Caco-2 (cell line): ENCODE measurements at regions not wholly inside any gene's neighbourhood (a gene's known extent, or its start where the extent isn't known, plus 50 kb on each side); places are given as distances from the start of the nearest gene placed in this dataset.

Source experiments
- BruUV-seq: library from RNA; stranded (reverse); fragments of 400-500 nt; replicated peaks from 2 replicates; lab custom pipeline; 2021; lab: Mats Ljungman, UMichigan
- CTCF ChIA-PET: fragments of 300-600 bp; sonication (Branson Sonifier 250); formaldehyde crosslinking; loops from one replicate; lab custom pipeline; 2022; ENCODE audit warnings: antibody characterized with exemption; lab: Charles Lee
- POLR2A ChIA-PET: fragments of 300-600 bp; sonication (Branson Sonifier 250); formaldehyde crosslinking; loops from one replicate; lab custom pipeline; 2022; ENCODE audit warnings: antibody characterized with exemption; lab: Charles Lee
- DNase-seq, 2 experiments: peaks; one replicate each; pipeline versions ENCODE4 v3.0.0 to v3.0.0-alpha.2; 2020 to 2022
- H3K27me3 ChIP-seq: replicated peaks from 2 replicates; pipeline ENCODE4 v1.6.0; 2011; ENCODE audit warnings: low read length; ENCODE audit not compliant: control insufficient read depth, insufficient read depth
- H3K36me3 ChIP-seq: 2 replicates; pipeline ENCODE4 v1.5.1; 2011; ENCODE audit warnings: low read length; ENCODE audit not compliant: control insufficient read depth, insufficient read depth
- H3K4me1 ChIP-seq: fragments of 250-450 bp; sonication (Bioruptor Pico); 2 replicates; pipeline ENCODE4 v1.5.1; 2020; ENCODE audit warnings: mild to moderate bottlenecking
- H3K4me3 ChIP-seq: 2 replicates; pipeline ENCODE4 v1.5.1; 2011; ENCODE audit warnings: low read depth, mild to moderate bottlenecking, control low read depth, low read length
- H3K9me3 ChIP-seq: fragments of 250-450 bp; sonication (Bioruptor Pico); 2 replicates; pipeline ENCODE4 v1.5.1; 2020; ENCODE audit warnings: mild to moderate bottlenecking, moderate library complexity
- H3K27ac Mint-ChIP-seq: one replicate; pipeline ENCODE4 v1.8.0; 2022; ENCODE audit warnings: mixed read lengths; ENCODE audit not compliant: unreplicated experiment
- H3K27me3 Mint-ChIP-seq: one replicate; pipeline ENCODE4 v1.8.0; 2022; ENCODE audit warnings: mixed read lengths; ENCODE audit not compliant: insufficient read depth, unreplicated experiment
- H3K36me3 Mint-ChIP-seq: one replicate; pipeline ENCODE4 v1.8.0; 2022; ENCODE audit warnings: mild to moderate bottlenecking, mixed read lengths; ENCODE audit not compliant: insufficient read depth, unreplicated experiment
- H3K4me1 Mint-ChIP-seq: one replicate; pipeline ENCODE4 v1.8.0; 2022; ENCODE audit warnings: low read depth, mixed read lengths; ENCODE audit not compliant: unreplicated experiment
- H3K4me3 Mint-ChIP-seq: one replicate; pipeline ENCODE4 v1.8.0; 2022; ENCODE audit warnings: mild to moderate bottlenecking, moderate library complexity, mixed read lengths; ENCODE audit not compliant: unreplicated experiment
- H3K9me3 Mint-ChIP-seq: one replicate; pipeline ENCODE4 v1.8.0; 2022; ENCODE audit warnings: mixed read lengths; ENCODE audit not compliant: unreplicated experiment
- CTCF ChIP-seq, 2 experiments: fragments of 200-600 bp in 1 of 2; IDR thresholded peaks; 1 replicate in 1 of 2; 2 replicates in 1 of 2; pipeline versions ENCODE4 v1.5.1 to v1.8.0; 2011 to 2022; ENCODE audit warnings: antibody characterized with exemption in 1 of 2, control low read depth in 1 of 2, inconsistent platforms in 1 of 2, low read depth in 1 of 2, low read length in 1 of 2, mild to moderate bottlenecking in 1 of 2, moderate library complexity in 1 of 2; ENCODE audit not compliant: insufficient read depth in 1 of 2, severe bottlenecking in 1 of 2, unreplicated experiment in 1 of 2
- intact Hi-C: fragments of 100-400 bp; cut with micrococcal nuclease; formaldehyde crosslinking; loops from one replicate; pipeline ENCODE4 v1.10.0; 2022; ENCODE audit not compliant: unreplicated experiment

DNA sequence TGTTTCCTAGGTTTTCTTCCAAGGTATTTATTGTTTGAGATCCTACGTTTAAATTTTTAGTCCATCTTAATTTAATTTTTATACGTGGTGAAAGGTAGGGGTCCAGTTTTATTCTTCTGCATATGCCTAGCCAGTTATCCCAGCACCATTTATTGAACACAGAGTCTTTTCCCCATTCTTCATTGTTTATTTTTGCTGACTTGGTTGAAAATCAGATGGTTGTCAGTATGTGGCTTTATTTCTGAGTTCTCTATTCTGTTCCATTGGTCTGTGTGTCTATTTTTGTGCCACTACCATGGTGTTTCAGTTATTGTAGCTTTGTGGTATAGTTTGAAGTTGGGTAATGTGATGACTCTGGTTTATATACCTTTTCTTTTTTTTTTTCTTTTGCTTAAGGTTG, 753.0 kb upstream of the GOT2 start:
- no peaks in the 10 kb centered on the region for H3K27me3 ChIP-seq
- ChIA-PET CTCF (no interaction called here), POLR2A (no interaction called here)
- BruUV-seq, result no TSS peak
- H3K4me1 Mint-ChIP-seq, result no peaks in the 10 kb centered on the region
- no peaks in the 10 kb centered on the region for H3K36me3 Mint-ChIP-seq
- TF ChIP-seq CTCF (IDR thresholded peaks at IDR 0.05; ENCODE audit: insufficient read depth in 1 of 2, low read depth in 1 of 2, low read length in 1 of 2, severe bottlenecking in 1 of 2, unreplicated experiment in 1 of 2), result no peak
- no peaks in the 10 kb centered on the region for H3K9me3 Mint-ChIP-seq
- H3K36me3 ChIP-seq, result no peaks in the 10 kb centered on the region
- H3K27ac Mint-ChIP-seq, result no peak overlapping the region
- no peak overlapping the region for H3K4me3 ChIP-seq
- intact Hi-C loops, result no loop called here
- DNase-seq, result no peak
- H3K9me3 ChIP-seq, result no peaks in the 10 kb centered on the region
- no peak overlapping the region for H3K4me3 Mint-ChIP-seq
- H3K27me3 Mint-ChIP-seq, result no peaks in the 10 kb centered on the region
- H3K4me1 ChIP-seq, result no peaks in the 10 kb centered on the region

DNA sequence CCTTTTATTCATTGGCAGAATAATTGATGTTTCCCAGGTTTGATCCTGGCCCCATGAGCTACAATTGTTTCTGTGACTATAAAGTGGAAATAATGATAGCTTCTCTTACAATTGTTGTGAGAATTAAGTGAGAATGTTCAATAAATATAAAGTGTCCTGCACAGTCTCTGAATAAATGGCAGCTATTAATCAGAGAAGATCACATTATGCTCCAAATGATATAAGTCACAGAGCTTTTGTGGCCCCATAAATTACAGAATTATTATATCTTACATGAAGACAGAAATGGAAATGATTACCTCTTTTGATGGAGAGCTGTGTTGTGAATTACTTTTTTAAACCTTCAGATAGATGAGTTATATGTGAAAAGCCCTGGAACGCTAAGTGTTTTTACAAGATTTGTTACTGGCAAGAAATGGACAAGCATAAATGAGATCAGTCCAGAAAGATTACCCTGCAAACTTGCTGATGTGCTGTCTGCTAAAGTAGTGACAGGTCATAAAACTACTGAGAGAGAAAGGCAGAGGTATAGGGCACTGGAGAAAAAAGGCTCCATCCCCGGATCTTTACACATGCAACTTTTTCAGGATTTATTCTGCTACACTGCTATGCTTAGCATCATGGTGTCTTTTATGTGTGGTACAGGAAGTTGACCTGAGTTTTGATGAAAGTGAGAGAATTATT, 750.9 kb upstream of the GOT2 start:
- no peaks in the 10 kb centered on the region for H3K27me3 Mint-ChIP-seq
- no peak overlapping the region for H3K4me3 ChIP-seq
- H3K9me3 ChIP-seq, result no peaks in the 10 kb centered on the region
- no peak for TF ChIP-seq CTCF (IDR thresholded peaks at IDR 0.05; ENCODE audit: insufficient read depth in 1 of 2, low read depth in 1 of 2, low read length in 1 of 2, severe bottlenecking in 1 of 2, unreplicated experiment in 1 of 2)
- POLR2A ChIA-PET, result no interaction called here
- no peaks in the 10 kb centered on the region for H3K4me1 ChIP-seq
- intact Hi-C loops, result no loop called here
- H3K27ac Mint-ChIP-seq, result no peak overlapping the region
- no peak overlapping the region for H3K4me3 Mint-ChIP-seq
- DNase-seq, result no peak
- no peaks in the 10 kb centered on the region for H3K9me3 Mint-ChIP-seq
- no peaks in the 10 kb centered on the region for H3K36me3 Mint-ChIP-seq
- CTCF ChIA-PET, result interaction anchor here (0.6 kb wide), 1 partner anchor 641 kb away, joined by 3 read pairs; no protein-coding TSS in a partner anchor
- no TSS peak for BruUV-seq
- H3K4me1 Mint-ChIP-seq, result no peaks in the 10 kb centered on the region
- H3K27me3 ChIP-seq, result no peaks in the 10 kb centered on the region
- no peaks in the 10 kb centered on the region for H3K36me3 ChIP-seq

DNA sequence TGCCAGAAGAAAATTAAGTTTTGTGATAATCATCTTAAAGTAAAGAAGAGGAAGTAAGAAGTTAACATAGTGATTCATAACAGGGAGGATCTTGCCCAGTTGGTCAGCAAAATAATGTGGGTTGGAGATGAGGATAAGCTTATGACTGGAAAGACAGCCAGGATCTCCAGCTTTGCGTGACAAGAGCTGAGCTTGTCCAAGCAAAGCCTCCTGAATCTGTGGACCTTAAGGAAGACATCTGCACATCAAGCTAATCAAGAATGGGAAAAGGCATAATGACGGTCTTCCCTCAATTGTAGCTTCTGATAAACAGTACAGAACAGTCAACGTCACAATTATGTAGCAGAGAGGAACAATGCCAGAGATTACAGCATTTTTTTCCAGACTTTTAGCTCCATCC, 744.7 kb upstream of the GOT2 start:
- no peak overlapping the region for H3K27ac Mint-ChIP-seq
- POLR2A ChIA-PET, result no interaction called here
- BruUV-seq, result no TSS peak
- Histone ChIP-seq H3K27me3 (no peaks in the 10 kb centered on the region), H3K4me3 (no peak overlapping the region), H3K9me3 (no peaks in the 10 kb centered on the region), H3K4me1 (no peaks in the 10 kb centered on the region), H3K36me3 (no peaks in the 10 kb centered on the region)
- no peak for DNase-seq
- H3K4me3 Mint-ChIP-seq, result no peak overlapping the region
- intact Hi-C loops, result no loop called here
- no peaks in the 10 kb centered on the region for H3K9me3 Mint-ChIP-seq
- H3K36me3 Mint-ChIP-seq, result no peaks in the 10 kb centered on the region
- TF ChIP-seq CTCF (IDR thresholded peaks at IDR 0.05; ENCODE audit: insufficient read depth in 1 of 2, low read depth in 1 of 2, low read length in 1 of 2, severe bottlenecking in 1 of 2, unreplicated experiment in 1 of 2), result no peak
- H3K4me1 Mint-ChIP-seq, result no peaks in the 10 kb centered on the region
- no peaks in the 10 kb centered on the region for H3K27me3 Mint-ChIP-seq
- CTCF ChIA-PET, result no interaction called here
